Activated T-helper 17 cell treated with anti-CD3 and anti-CD28 coated beads, Interleukin-2, amount 50 U/mL, for 72 hours (primary cell): ENCODE measurements at regions not wholly inside any gene's neighbourhood (a gene's known extent, or its start where the extent isn't known, plus 50 kb on each side); places are given as distances from the start of the nearest gene placed in this dataset.

Source experiments
- ATAC-seq: fragments of 150-1000 bp; cut with Tn5 transposase; replicated peaks from 2 replicates; pipeline ENCODE4 v1.10.0; 2021; ENCODE audit warnings: mild to moderate bottlenecking, moderate library complexity
- H3K27ac Mint-ChIP-seq: one replicate; pipeline ENCODE4 v1.8.0; 2022; ENCODE audit warnings: mixed read lengths
- H3K27me3 Mint-ChIP-seq: one replicate; pipeline ENCODE4 v1.8.0; 2022; ENCODE audit warnings: mixed read lengths
- H3K36me3 Mint-ChIP-seq: one replicate; pipeline ENCODE4 v1.8.0; 2022; ENCODE audit warnings: low read depth, mild to moderate bottlenecking, mixed read lengths
- H3K4me1 Mint-ChIP-seq: one replicate; pipeline ENCODE4 v1.8.0; 2022; ENCODE audit warnings: mixed read lengths
- H3K4me3 Mint-ChIP-seq: one replicate; pipeline ENCODE4 v1.8.0; 2022; ENCODE audit warnings: mild to moderate bottlenecking, mixed read lengths
- H3K9me3 Mint-ChIP-seq: one replicate; pipeline ENCODE4 v1.8.0; 2022; ENCODE audit warnings: mixed read lengths

DNA sequence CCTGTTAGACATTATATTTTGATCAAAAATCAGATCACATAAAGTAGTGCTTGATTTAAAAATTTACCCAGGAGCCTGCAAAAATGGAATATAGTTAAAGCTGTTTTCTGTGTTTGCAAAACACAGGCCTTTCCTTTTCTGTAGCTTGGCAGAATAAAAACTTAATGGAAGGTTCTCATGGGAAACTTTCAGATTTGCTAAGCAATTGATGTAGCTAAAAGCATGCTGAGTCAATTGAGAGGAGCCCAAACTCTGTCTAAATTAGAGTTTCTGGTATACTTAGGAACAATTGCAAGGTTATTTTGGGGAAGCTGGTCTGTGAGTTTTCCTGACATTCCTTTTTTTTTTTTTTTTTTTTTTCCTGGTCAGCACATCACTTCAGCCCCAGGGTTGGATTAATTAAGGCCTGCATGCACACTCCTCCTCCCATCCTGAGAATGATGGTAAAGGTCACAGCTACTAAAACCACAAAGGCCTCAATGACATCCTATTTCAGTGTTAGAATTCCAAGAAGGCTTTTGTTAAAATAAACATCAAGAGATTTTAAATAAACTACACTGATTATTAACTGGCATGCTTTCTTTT lies 608.7 kb downstream of the PLPP3 start:
- no peak overlapping the region for H3K27ac Mint-ChIP-seq
- H3K9me3 Mint-ChIP-seq: peaks cover 3% of the 10 kb centered on the region
- H3K27me3 Mint-ChIP-seq: peaks cover 18% of the 10 kb centered on the region
- no peaks in the 10 kb centered on the region for H3K4me1 Mint-ChIP-seq
- H3K36me3 Mint-ChIP-seq: no peaks in the 10 kb centered on the region
- no peak for ATAC-seq
- H3K4me3 Mint-ChIP-seq: no peak overlapping the region

- Mint-ChIP-seq H3K27ac (no peak overlapping the region), H3K4me1 (no peaks in the 10 kb centered on the region), H3K27me3 (peaks cover 16% of the 10 kb centered on the region), H3K9me3 (peaks cover under 1% of the 10 kb centered on the region), H3K4me3 (no peak overlapping the region), H3K36me3 (no peaks in the 10 kb centered on the region)
- ATAC-seq: no peak
These were observed 610.0 kb downstream of the PLPP3 start for GRCh38 chr1:55969322-55969721.

DNA sequence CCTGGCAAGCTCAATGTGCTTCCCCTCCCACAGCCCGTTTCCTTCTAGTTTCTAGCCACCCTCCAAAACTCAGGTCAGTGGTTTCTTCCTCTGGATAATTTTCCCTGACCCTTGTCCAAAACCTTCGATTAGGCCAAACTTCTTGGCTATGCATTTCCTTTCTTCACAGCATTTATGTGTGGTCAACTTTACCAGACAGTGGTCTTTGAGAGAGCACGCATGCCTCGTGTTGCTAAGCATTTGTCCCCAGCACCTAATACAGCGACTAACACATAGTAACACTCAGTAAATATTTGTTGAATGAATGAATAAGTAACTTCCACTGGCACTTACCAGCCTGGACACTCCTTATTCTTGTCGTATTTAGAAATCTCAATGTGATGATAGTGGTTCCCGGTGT lies 610.7 kb downstream of the PLPP3 start:
- Mint-ChIP-seq H3K27ac (no peak overlapping the region), H3K36me3 (no peaks in the 10 kb centered on the region), H3K9me3 (no peaks in the 10 kb centered on the region), H3K27me3 (peaks cover 12% of the 10 kb centered on the region), H3K4me3 (no peak overlapping the region), H3K4me1 (no peaks in the 10 kb centered on the region)
- no peak for ATAC-seq

GRCh38 chr1:55965981-55966461 lies 613.3 kb downstream of the PLPP3 start:
- Mint-ChIP-seq H3K36me3 (no peaks in the 10 kb centered on the region), H3K4me3 (no peak overlapping the region), H3K27ac (no peak overlapping the region), H3K4me1 (no peaks in the 10 kb centered on the region), H3K9me3 (no peaks in the 10 kb centered on the region), H3K27me3 (peaks cover 16% of the 10 kb centered on the region)
- no peak for ATAC-seq

DNA sequence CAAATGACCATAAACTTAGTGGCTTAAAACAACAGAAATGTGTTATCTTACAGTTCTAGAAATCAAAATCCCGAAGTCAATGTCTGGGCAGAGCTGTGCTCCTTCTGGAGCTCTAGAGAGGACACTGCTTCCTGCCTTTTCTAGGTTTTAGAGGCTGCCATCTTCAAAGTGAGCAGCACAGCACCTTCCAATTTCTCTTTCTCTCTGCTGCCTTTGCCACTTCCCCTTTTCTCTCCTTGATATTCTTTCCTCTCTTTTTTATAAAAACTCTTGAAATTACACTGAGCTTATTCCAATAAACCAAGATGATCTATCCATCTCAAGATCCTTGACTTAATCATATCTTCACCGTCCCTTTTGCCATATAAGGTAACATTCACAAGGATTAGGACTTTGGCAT lies 616.9 kb downstream of the PLPP3 start:
- no peaks in the 10 kb centered on the region for H3K9me3 Mint-ChIP-seq
- no peak overlapping the region for H3K27ac Mint-ChIP-seq
- peaks cover 7% of the 10 kb centered on the region for H3K27me3 Mint-ChIP-seq

GRCh38 chr1:55959136-55959548 lies 620.2 kb downstream of the PLPP3 start:
- Mint-ChIP-seq H3K36me3 (no peaks in the 10 kb centered on the region), H3K27me3 (peaks cover 11% of the 10 kb centered on the region), H3K4me1 (no peaks in the 10 kb centered on the region), H3K27ac (no peak overlapping the region), H3K4me3 (no peak overlapping the region), H3K9me3 (no peaks in the 10 kb centered on the region)
- ATAC-seq: no peak

More for the DNA sequence above, 616.9 kb downstream of the PLPP3 start:
- no peaks in the 10 kb centered on the region for H3K4me1 Mint-ChIP-seq
- ATAC-seq: no peak
- H3K4me3 Mint-ChIP-seq: no peak overlapping the region
- no peaks in the 10 kb centered on the region for H3K36me3 Mint-ChIP-seq

- Mint-ChIP-seq H3K9me3 (no peaks in the 10 kb centered on the region), H3K36me3 (no peaks in the 10 kb centered on the region), H3K27me3 (peaks cover 11% of the 10 kb centered on the region), H3K27ac (no peak overlapping the region), H3K4me3 (no peak overlapping the region), H3K4me1 (no peaks in the 10 kb centered on the region)
- ATAC-seq: no peak
These were observed 620.9 kb downstream of the PLPP3 start for GRCh38 chr1:55958498-55958897.

DNA sequence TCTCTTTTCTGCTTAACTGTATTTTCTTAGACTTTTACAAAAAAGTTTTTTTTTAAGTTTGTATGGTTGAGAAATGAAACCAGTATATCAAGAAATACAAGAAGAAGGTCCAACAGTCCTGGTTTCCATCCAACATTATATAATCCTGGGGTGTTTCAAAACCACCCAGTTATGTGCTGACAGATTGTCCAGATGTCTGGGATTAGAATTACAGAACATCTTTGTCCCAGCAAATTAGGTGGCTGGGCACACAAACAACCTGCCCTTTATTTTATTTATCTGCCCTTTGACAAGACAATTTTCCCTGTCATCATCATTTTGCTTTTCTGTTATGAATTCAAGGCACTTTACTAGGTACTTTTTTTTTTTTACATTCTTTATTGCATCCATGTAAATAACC lies 622.1 kb downstream of the PLPP3 start:
- Mint-ChIP-seq H3K36me3 (no peaks in the 10 kb centered on the region), H3K4me3 (no peak overlapping the region), H3K27ac (no peak overlapping the region), H3K9me3 (no peaks in the 10 kb centered on the region), H3K4me1 (no peaks in the 10 kb centered on the region), H3K27me3 (peaks cover 11% of the 10 kb centered on the region)
- ATAC-seq: no peak

DNA sequence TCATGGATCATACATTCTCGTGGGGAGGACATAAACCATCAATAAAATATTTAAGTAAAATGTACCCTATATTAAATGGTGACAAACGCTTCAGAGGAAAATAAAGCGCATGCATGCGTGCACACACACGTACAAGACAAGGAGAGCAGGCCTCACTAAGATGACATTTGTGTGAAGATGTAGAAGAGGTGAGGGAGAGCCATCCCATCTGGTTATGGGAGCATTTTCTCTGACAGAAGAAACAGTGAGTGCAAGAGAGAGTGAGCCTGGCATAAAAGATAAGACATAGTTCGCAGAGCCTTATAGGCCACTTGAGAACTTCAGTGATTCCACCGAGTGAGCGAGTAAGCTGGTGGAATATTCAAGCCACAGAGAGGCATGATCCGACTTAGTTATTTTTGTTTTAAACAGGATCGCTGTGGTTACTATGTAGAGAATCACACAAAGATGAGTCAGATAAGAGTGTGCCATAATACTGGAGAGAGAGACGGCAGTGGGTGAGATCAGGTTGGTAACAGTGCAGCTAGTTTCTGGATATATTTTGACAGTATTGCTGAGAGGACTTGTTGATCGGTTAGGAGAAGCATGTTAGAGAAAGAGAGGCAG lies 624.2 kb downstream of the PLPP3 start:
- H3K36me3 Mint-ChIP-seq: no peaks in the 10 kb centered on the region
- H3K27ac Mint-ChIP-seq: no peak overlapping the region
- no peak overlapping the region for H3K4me3 Mint-ChIP-seq
- H3K27me3 Mint-ChIP-seq: peaks cover 4% of the 10 kb centered on the region
- no peaks in the 10 kb centered on the region for H3K4me1 Mint-ChIP-seq
- no peak for ATAC-seq
- H3K9me3 Mint-ChIP-seq: no peaks in the 10 kb centered on the region

- Mint-ChIP-seq H3K27me3 (peaks cover 11% of the 10 kb centered on the region), H3K9me3 (no peaks in the 10 kb centered on the region)
These were observed 628.1 kb downstream of the PLPP3 start for GRCh38 chr1:55951291-55951690.

GRCh38 chr1:55947446-55947845 lies 631.9 kb downstream of the PLPP3 start:
- Mint-ChIP-seq H3K36me3 (no peaks in the 10 kb centered on the region), H3K4me1 (no peaks in the 10 kb centered on the region), H3K27me3 (peaks cover 12% of the 10 kb centered on the region), H3K9me3 (no peaks in the 10 kb centered on the region), H3K4me3 (no peak overlapping the region), H3K27ac (no peak overlapping the region)
- ATAC-seq: no peak

More at GRCh38 chr1:55951291-55951690, 628.1 kb downstream of the PLPP3 start:
- no peaks in the 10 kb centered on the region for H3K4me1 Mint-ChIP-seq
- no peak for ATAC-seq
- no peak overlapping the region for H3K4me3 Mint-ChIP-seq
- no peaks in the 10 kb centered on the region for H3K36me3 Mint-ChIP-seq
- no peak overlapping the region for H3K27ac Mint-ChIP-seq

DNA sequence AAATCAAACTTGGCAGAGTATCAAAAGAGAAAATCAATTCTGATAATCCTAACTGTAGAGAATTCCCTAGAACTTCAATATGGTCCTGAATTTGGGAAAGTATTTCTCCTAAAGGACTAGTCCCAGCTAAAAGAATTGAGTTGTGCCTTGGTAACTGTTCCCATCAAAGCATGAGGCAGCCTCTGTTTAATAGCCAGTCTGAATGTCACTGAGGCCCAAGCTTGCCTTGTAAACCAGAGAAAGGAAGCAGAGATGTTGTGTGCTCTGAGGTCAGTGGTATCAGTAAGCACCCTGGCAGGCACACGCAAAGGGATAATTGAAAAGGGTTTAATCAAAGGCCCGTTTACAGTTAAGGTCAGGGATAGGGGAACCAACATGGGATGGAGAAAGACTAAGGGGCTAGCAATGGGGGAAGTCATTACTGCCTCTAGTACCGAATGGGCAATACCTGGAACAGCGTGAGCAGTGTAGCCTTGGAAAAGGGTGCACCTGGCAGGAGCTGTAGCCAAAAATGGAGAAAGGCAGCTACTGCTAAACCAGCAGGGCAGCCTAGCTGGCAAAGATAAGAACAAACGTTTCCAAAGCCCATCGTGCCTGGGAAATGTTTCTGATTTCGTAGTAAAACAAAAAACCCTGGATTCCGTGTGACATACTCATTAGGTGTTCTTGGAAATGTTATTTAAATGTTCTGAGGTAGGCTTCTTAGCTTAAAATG lies 635.5 kb downstream of the PLPP3 start:
- no peak for ATAC-seq
- no peaks in the 10 kb centered on the region for H3K4me1 Mint-ChIP-seq
- H3K27ac Mint-ChIP-seq: no peak overlapping the region
- H3K36me3 Mint-ChIP-seq: no peaks in the 10 kb centered on the region
- peaks cover 12% of the 10 kb centered on the region for H3K27me3 Mint-ChIP-seq
- no peaks in the 10 kb centered on the region for H3K9me3 Mint-ChIP-seq
- H3K4me3 Mint-ChIP-seq: no peak overlapping the region

DNA sequence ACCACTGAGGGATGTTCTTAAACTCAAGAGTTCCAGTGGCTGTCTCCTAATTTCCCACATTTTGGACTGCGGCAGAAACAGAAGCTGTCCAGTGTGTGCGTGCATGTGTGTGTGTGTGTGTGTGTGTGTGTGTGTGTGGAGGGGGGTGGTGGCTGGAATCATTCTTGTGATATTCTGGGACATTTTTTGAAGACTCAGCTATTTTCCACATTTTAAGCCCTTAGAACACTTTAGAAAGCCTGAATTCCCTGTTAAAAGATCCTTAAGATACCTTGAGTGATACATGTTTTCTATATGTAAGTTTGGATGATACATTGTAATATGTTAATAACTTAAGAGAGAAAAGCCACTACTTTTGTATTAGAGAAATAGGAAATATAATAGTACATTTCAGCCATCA lies 636.4 kb downstream of the PLPP3 start:
- no peak for ATAC-seq
- Mint-ChIP-seq H3K9me3 (no peaks in the 10 kb centered on the region), H3K36me3 (no peaks in the 10 kb centered on the region)

GRCh38 chr1:55939866-55940265 lies 639.5 kb downstream of the PLPP3 start:
- Mint-ChIP-seq H3K27ac (no peak overlapping the region), H3K4me3 (no peak overlapping the region), H3K4me1 (no peaks in the 10 kb centered on the region), H3K36me3 (no peaks in the 10 kb centered on the region), H3K27me3 (peaks cover 3% of the 10 kb centered on the region), H3K9me3 (no peaks in the 10 kb centered on the region)
- ATAC-seq: no peak

More for the DNA sequence above, 636.4 kb downstream of the PLPP3 start:
- Mint-ChIP-seq H3K4me3 (no peak overlapping the region), H3K27me3 (peaks cover 10% of the 10 kb centered on the region), H3K4me1 (no peaks in the 10 kb centered on the region), H3K27ac (no peak overlapping the region)

GRCh38 chr1:55938861-55939260 lies 640.5 kb downstream of the PLPP3 start:
- H3K27ac Mint-ChIP-seq: no peak overlapping the region

More at GRCh38 chr1:55938861-55939260, 640.5 kb downstream of the PLPP3 start:
- Mint-ChIP-seq H3K9me3 (no peaks in the 10 kb centered on the region), H3K36me3 (no peaks in the 10 kb centered on the region), H3K4me1 (no peaks in the 10 kb centered on the region), H3K27me3 (peaks cover under 1% of the 10 kb centered on the region), H3K4me3 (no peak overlapping the region)
- ATAC-seq: no peak
